ENCODE measurements at regions not wholly inside any gene's neighbourhood (a gene's known extent, or its start where the extent isn't known, plus 50 kb on each side); places are given as distances from the start of the nearest gene placed in this dataset.

- Histone ChIP-seq H3K4me3 (ENCODE audit: low read depth in 1 of 3, low read length in 3 of 3) (no peak overlapping the region), H3K27ac (ENCODE audit: low read depth in 1 of 2, low read length in 2 of 2) (no peak overlapping the region), H3K36me3 (ENCODE audit: control insufficient read depth in 4 of 4, insufficient read depth in 3 of 4, low read depth in 1 of 4, low read length in 3 of 4) (no peaks in the 10 kb centered on the region), H3K27me3 (ENCODE audit: control insufficient read depth in 4 of 4, insufficient read depth in 4 of 4, low read length in 3 of 4) (no peaks in the 10 kb centered on the region), H3K9ac (ENCODE audit: low read depth in 1 of 2, low read length in 2 of 2) (no peak overlapping the region), H3K4me1 (ENCODE audit: control insufficient read depth in 4 of 4, insufficient read depth in 4 of 4, low read length in 3 of 4) (no peaks in the 10 kb centered on the region), H3K9me3 (ENCODE audit: control insufficient read depth in 4 of 4, low read length in 3 of 4) (peaks cover 0 to 1% (median 0%) of the 10 kb centered on the region in 4 donors)
- DNase-seq (ENCODE audit: low spot score), result no peak
- WGBS, result 61% methylated on average over 1 of the region's 1 CpG
- no peak for TF ChIP-seq ZBTB33 (IDR thresholded peaks at IDR 0.05)
- TF ChIP-seq JUND (IDR thresholded peaks at IDR 0.05), result no peak
- TF ChIP-seq SP1 (IDR thresholded peaks at IDR 0.05), result no peak
- no peak for TF ChIP-seq HNF4A (conservative IDR thresholded peaks at IDR 0.05)
- TF ChIP-seq EGR1 (IDR thresholded peaks at IDR 0.05; ENCODE audit: low read depth in 2 of 2), result no peak
- no peak for TF ChIP-seq FOXA2 (IDR thresholded peaks at IDR 0.05)
- no peak for TF ChIP-seq RXRA (IDR thresholded peaks at IDR 0.05)
- no peak for TF ChIP-seq FOXA1 (IDR thresholded peaks at IDR 0.05)
- TF ChIP-seq ATF3 (IDR thresholded peaks at IDR 0.05), result no peak
- no peak for TF ChIP-seq MAX (IDR thresholded peaks at IDR 0.05)
- no peak for TF ChIP-seq YY1 (IDR thresholded peaks at IDR 0.05)
Measured at GRCh38 chr2:125455110-125455509, 1200.8 kb upstream of the GYPC start.

- 72% methylated on average over 3 of the region's 3 CpGs for WGBS
- no peak for TF ChIP-seq CTCF (IDR thresholded peaks at IDR 0.05; ENCODE audit: low read depth, low read length, missing input control)
- no peak for TF ChIP-seq FOXA1 (IDR thresholded peaks at IDR 0.05)
- TF ChIP-seq JUND (IDR thresholded peaks at IDR 0.05), result no peak
- no peak for TF ChIP-seq RXRA (IDR thresholded peaks at IDR 0.05)
- no peak for TF ChIP-seq YY1 (IDR thresholded peaks at IDR 0.05)
- no peak for TF ChIP-seq HNF4A (conservative IDR thresholded peaks at IDR 0.05)
- TF ChIP-seq GABPA (IDR thresholded peaks at IDR 0.05 in 1 of 2, conservative IDR thresholded peaks at IDR 0.05 in 1 of 2), result no peak
- no peak for TF ChIP-seq RAD21 (IDR thresholded peaks at IDR 0.05)
- no peak for TF ChIP-seq EGR1 (IDR thresholded peaks at IDR 0.05; ENCODE audit: low read depth in 2 of 2)
- no peak for TF ChIP-seq ZBTB33 (IDR thresholded peaks at IDR 0.05)
- no peak for TF ChIP-seq HNF4G (IDR thresholded peaks at IDR 0.05)
- no peak for TF ChIP-seq TAF1 (conservative IDR thresholded peaks at IDR 0.05)
- no peak for TF ChIP-seq SP1 (IDR thresholded peaks at IDR 0.05)
- no peak for TF ChIP-seq FOXA2 (IDR thresholded peaks at IDR 0.05)
- TF ChIP-seq MAX (IDR thresholded peaks at IDR 0.05), result no peak
- no peak for TF ChIP-seq NR2F2 (IDR thresholded peaks at IDR 0.05)
- Histone ChIP-seq H3K36me3 (ENCODE audit: control insufficient read depth in 4 of 4, insufficient read depth in 3 of 4, low read depth in 1 of 4, low read length in 3 of 4) (no peaks in the 10 kb centered on the region), H3K27me3 (ENCODE audit: control insufficient read depth in 4 of 4, insufficient read depth in 4 of 4, low read length in 3 of 4) (no peaks in the 10 kb centered on the region), H3K4me1 (ENCODE audit: control insufficient read depth in 4 of 4, insufficient read depth in 4 of 4, low read length in 3 of 4) (no peaks in the 10 kb centered on the region), H3K4me3 (ENCODE audit: low read depth in 1 of 3, low read length in 3 of 3) (no peak overlapping the region), H3K9ac (ENCODE audit: low read depth in 1 of 2, low read length in 2 of 2) (no peak overlapping the region), H3K27ac (ENCODE audit: low read depth in 1 of 2, low read length in 2 of 2) (no peak overlapping the region), H3K9me3 (ENCODE audit: control insufficient read depth in 4 of 4, low read length in 3 of 4) (peaks cover 0 to 1% (median 0%) of the 10 kb centered on the region in 4 donors)
- DNase-seq (ENCODE audit: low spot score), result no peak
Measured at GRCh38 chr2:125456693-125457363, 1199.1 kb upstream of the GYPC start.
